ENCODE measurements at regions not wholly inside any gene's neighbourhood (a gene's known extent, or its start where the extent isn't known, plus 50 kb on each side); places are given as distances from the start of the nearest gene placed in this dataset.
"Not testable (repeated sequence)": the region's sequence is repeated elsewhere in the genome, so short reads cannot be mapped to it uniquely, and the experiment has no call there.

GRCh38 chr1:82073071-82073470 lies 272.3 kb downstream of the ADGRL2 start:
- DNase-seq: no peak

- no peak for DNase-seq
Observed at GRCh38 chr1:82065916-82066315, 265.2 kb downstream of the ADGRL2 start.

- no peak for DNase-seq
Observed at GRCh38 chr1:82064691-82065090, 264.0 kb downstream of the ADGRL2 start.

- no peak for DNase-seq
Observed at GRCh38 chr1:82062206-82062605, 261.5 kb downstream of the ADGRL2 start.

- no peak for DNase-seq
Observed at GRCh38 chr1:82059959-82060358, 259.2 kb downstream of the ADGRL2 start.

GRCh38 chr1:82057011-82057410 lies 256.3 kb downstream of the ADGRL2 start:
- DNase-seq: no peak

GRCh38 chr1:82055375-82055774 lies 254.6 kb downstream of the ADGRL2 start:
- DNase-seq: not testable (repeated sequence)

- no peak for DNase-seq
Observed at GRCh38 chr1:82052563-82052962, 251.8 kb downstream of the ADGRL2 start.

- no peak for DNase-seq
Observed at GRCh38 chr1:82048596-82048995, 247.9 kb downstream of the ADGRL2 start.

GRCh38 chr1:82045221-82045620 lies 244.5 kb downstream of the ADGRL2 start:
- no peak for DNase-seq

- no peak for DNase-seq
Observed at GRCh38 chr1:82044536-82044935, 243.8 kb downstream of the ADGRL2 start.

- DNase-seq: no peak
Observed at GRCh38 chr1:82044111-82044510, 243.4 kb downstream of the ADGRL2 start.

GRCh38 chr1:82042306-82043060 lies 241.7 kb downstream of the ADGRL2 start:
- DNase-seq: no peak

All from MV-4-11 (cell line).